CD4-positive, CD25-positive, alpha-beta regulatory T cell (primary cell): ENCODE measurements at regions not wholly inside any gene's neighbourhood (a gene's known extent, or its start where the extent isn't known, plus 50 kb on each side); places are given as distances from the start of the nearest gene placed in this dataset.

ENCODE experiments used
- ATAC-seq, 2 donors: fragments of 150-1000 bp; cut with Tn5 transposase; one replicate each; pipeline ENCODE4 v1.10.0; 2021; ENCODE audit warnings: low read depth in 2 of 2, moderate number of reproducible peaks in 2 of 2, moderate library complexity in 1 of 2
- DNase-seq, 3 donors: peaks; one replicate each; pipeline versions ENCODE4 v3.0.0 to v3.0.0-alpha.2; 2012 to 2022; ENCODE audit warnings: mixed read lengths in 1 of 3
- H3K27ac ChIP-seq: one replicate; pipeline ENCODE4 v1.7.0; 2013; ENCODE audit warnings: mild to moderate bottlenecking, low read length; ENCODE audit not compliant: insufficient read depth, poor library complexity, severe bottlenecking
- H3K27me3 ChIP-seq: one replicate; pipeline ENCODE4 v1.7.0; 2013; ENCODE audit warnings: low read length; ENCODE audit not compliant: control insufficient read depth, insufficient read depth
- H3K36me3 ChIP-seq: one replicate; pipeline ENCODE4 v1.7.0; 2013; ENCODE audit warnings: mild to moderate bottlenecking, low read length, moderate library complexity; ENCODE audit not compliant: control insufficient read depth, insufficient read depth
- H3K4me1 ChIP-seq: 2 replicates; pipeline ENCODE4 v1.7.0; 2013; ENCODE audit warnings: mild to moderate bottlenecking, low read length; ENCODE audit not compliant: insufficient read depth, control insufficient read depth, poor library complexity, severe bottlenecking
- H3K4me3 ChIP-seq: one replicate; pipeline ENCODE4 v1.7.0; 2013; ENCODE audit warnings: low read depth, mild to moderate bottlenecking, low read length, moderate library complexity
- H3K9me3 ChIP-seq, 2 experiments: 1 replicate in 1 of 2; 2 replicates in 1 of 2; pipeline ENCODE4 v1.7.0; 2013; ENCODE audit warnings: low read length in 2 of 2, mild to moderate bottlenecking in 1 of 2, moderate library complexity in 1 of 2; ENCODE audit not compliant: control insufficient read depth in 2 of 2
- H3K27ac Mint-ChIP-seq, 3 donors: one replicate each; pipeline ENCODE4 v1.8.0; 2020 to 2022; ENCODE audit warnings: mild to moderate bottlenecking in 3 of 3, mixed read lengths in 3 of 3, moderate library complexity in 2 of 3
- H3K27me3 Mint-ChIP-seq: one replicate; pipeline ENCODE4 v1.8.0; 2022; ENCODE audit warnings: mild to moderate bottlenecking, mixed read lengths
- H3K36me3 Mint-ChIP-seq: one replicate; pipeline ENCODE4 v1.8.0; 2020; ENCODE audit warnings: mixed read lengths
- H3K4me1 Mint-ChIP-seq, 4 donors: one replicate each; pipeline ENCODE4 v1.8.0; 2020 to 2022; ENCODE audit warnings: mixed read lengths in 4 of 4, mild to moderate bottlenecking in 1 of 4
- H3K4me3 Mint-ChIP-seq, 4 donors: one replicate each; pipeline ENCODE4 v1.8.0; 2020 to 2022; ENCODE audit warnings: mild to moderate bottlenecking in 4 of 4, mixed read lengths in 4 of 4, moderate library complexity in 3 of 4
- H3K9me3 Mint-ChIP-seq, 7 donors: one replicate each; pipeline ENCODE4 v1.8.0; 2020 to 2022; ENCODE audit warnings: mixed read lengths in 7 of 7, mild to moderate bottlenecking in 3 of 7, moderate library complexity in 2 of 7

DNA sequence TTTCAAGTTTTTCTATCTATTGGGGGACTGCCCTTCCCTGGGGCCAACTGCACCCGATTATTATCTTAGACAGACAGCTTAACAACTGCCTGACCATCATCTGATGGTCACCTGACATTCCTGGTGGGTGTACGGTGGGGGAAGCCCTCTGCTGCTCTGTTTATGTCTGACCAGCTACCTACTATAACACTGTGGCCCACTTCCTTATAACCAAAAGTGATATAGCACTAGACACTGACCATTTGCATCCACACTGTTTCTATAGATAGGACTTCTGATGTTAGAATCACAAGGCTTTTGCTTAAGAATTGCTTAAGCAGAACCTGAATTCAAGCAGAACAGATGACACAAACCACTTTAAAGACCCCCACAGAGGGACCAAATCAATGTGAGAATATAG is 110.5 kb upstream of the RAI14 start:
- no peaks in the 10 kb centered on the region for H3K36me3 Mint-ChIP-seq
- Histone ChIP-seq H3K9me3 (no peaks in the 10 kb centered on the region), H3K4me1 (no peaks in the 10 kb centered on the region), H3K4me3 (no peak overlapping the region), H3K36me3 (no peaks in the 10 kb centered on the region), H3K27ac (no peak overlapping the region), H3K27me3 (no peaks in the 10 kb centered on the region)
- H3K27ac Mint-ChIP-seq = no peak overlapping the region
- H3K4me1 Mint-ChIP-seq = no peaks in the 10 kb centered on the region
- peaks cover 0 to 17% (median 6%) of the 10 kb centered on the region in 7 donors for H3K9me3 Mint-ChIP-seq
- DNase-seq = no peak
- H3K27me3 Mint-ChIP-seq = peaks cover 9% of the 10 kb centered on the region
- ATAC-seq = no peak
- H3K4me3 Mint-ChIP-seq = no peak overlapping the region

DNA sequence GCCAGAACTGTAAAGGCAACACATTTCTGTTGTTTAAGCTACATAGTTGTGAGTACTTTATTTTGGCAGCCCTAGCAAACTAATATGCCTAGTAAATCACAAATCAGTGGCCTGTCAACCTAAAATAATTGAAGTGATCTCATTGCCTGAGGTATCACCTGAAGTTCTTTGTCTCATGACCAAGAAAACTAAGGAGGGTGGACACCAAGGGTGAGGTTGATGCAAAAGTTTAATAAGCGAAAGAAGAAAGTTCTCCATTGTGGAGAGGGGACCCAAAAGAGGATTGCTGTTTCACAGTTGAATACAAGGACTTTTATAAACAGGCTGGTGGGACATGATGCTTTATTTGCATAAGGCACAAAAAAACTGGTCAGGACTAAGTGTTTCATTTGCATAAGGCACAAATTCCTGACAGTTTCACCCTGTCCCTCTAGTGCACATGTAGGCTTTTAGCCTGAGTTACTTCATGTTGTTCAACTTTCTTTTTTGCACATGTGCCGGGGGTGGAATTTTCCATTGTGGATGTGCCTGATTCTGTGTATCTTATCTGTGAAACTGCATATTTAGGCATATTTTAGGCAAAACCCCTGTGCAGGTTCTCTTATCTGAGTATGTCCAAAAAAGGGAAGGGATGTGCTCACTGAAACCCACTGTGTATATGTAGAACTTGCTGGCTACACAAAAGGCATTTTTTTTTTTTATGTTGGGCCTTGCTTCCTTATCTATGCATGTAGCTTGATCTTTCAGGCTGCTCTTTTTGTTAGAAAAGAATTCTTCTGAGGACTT is 108.6 kb upstream of the RAI14 start:
- H3K4me1 Mint-ChIP-seq = no peaks in the 10 kb centered on the region
- no peak overlapping the region for H3K27ac ChIP-seq
- no peak overlapping the region for H3K4me3 ChIP-seq
- no peak for DNase-seq
- H3K36me3 ChIP-seq = no peaks in the 10 kb centered on the region
- H3K9me3 ChIP-seq = no peaks in the 10 kb centered on the region
- ATAC-seq = no peak
- no peaks in the 10 kb centered on the region for H3K27me3 ChIP-seq
- H3K36me3 Mint-ChIP-seq = no peaks in the 10 kb centered on the region
- no peaks in the 10 kb centered on the region for H3K4me1 ChIP-seq
- H3K4me3 Mint-ChIP-seq = no peak overlapping the region
- peaks cover 0 to 17% (median 4%) of the 10 kb centered on the region in 7 donors for H3K9me3 Mint-ChIP-seq
- no peaks in the 10 kb centered on the region for H3K27me3 Mint-ChIP-seq
- H3K27ac Mint-ChIP-seq = no peak overlapping the region

DNA sequence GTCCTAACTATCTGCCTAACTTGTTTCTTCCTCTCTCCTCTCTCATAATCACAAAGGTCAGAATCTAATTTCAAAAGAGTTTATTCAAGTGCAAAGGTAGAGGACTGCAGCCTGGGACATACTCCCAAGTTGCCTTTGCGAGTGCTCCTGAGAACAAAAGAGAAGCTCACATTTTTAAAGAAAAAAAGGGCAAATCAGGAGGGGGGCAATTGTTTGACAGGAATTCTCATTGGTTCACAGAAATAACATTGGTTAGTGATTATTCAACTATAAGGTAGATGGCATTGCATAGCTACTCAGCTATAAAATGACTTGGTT is 108.1 kb upstream of the RAI14 start:
- Mint-ChIP-seq H3K9me3 (peaks cover 0 to 17% (median 4%) of the 10 kb centered on the region in 7 donors), H3K4me3 (no peak overlapping the region), H3K4me1 (no peaks in the 10 kb centered on the region), H3K27me3 (no peaks in the 10 kb centered on the region), H3K36me3 (no peaks in the 10 kb centered on the region), H3K27ac (no peak overlapping the region)
- DNase-seq (no peak), ATAC-seq (no peak)
- Histone ChIP-seq H3K9me3 (no peaks in the 10 kb centered on the region), H3K27ac (no peak overlapping the region), H3K4me3 (no peak overlapping the region), H3K27me3 (no peaks in the 10 kb centered on the region), H3K36me3 (no peaks in the 10 kb centered on the region), H3K4me1 (no peaks in the 10 kb centered on the region)

DNA sequence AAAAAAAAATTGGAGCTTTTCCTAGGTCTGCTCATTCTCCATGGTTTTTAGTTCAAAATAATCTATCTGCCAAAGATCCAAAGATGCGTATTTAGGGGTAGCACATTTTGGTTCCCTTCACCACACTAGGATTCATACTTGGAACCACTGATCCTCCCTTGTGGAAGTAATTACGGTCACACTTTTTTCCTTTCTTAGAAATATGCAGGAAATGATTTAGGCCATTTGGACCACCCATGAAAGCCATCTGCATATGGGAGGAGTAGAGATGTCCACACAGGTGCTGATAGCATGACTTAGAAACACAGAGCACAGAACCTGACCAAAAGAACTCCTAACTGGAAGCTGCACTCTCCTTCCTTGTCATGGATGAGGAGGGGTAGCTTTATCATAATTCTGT is 105.9 kb upstream of the RAI14 start:
- H3K36me3 Mint-ChIP-seq = no peaks in the 10 kb centered on the region
- no peaks in the 10 kb centered on the region for H3K27me3 ChIP-seq
- no peaks in the 10 kb centered on the region for H3K4me1 ChIP-seq
- H3K27ac ChIP-seq = no peak overlapping the region
- H3K36me3 ChIP-seq = no peaks in the 10 kb centered on the region
- no peak overlapping the region for H3K27ac Mint-ChIP-seq
- H3K4me3 ChIP-seq = no peak overlapping the region
- ATAC-seq = no peak
- H3K4me3 Mint-ChIP-seq = no peak overlapping the region
- no peak for DNase-seq
- H3K27me3 Mint-ChIP-seq = no peaks in the 10 kb centered on the region
- H3K9me3 ChIP-seq = no peaks in the 10 kb centered on the region
- peaks cover 0 to 11% (median 4%) of the 10 kb centered on the region in 7 donors for H3K9me3 Mint-ChIP-seq
- no peaks in the 10 kb centered on the region for H3K4me1 Mint-ChIP-seq

- H3K27ac Mint-ChIP-seq = no peak overlapping the region
- no peaks in the 10 kb centered on the region for H3K27me3 Mint-ChIP-seq
- H3K4me3 ChIP-seq = no peak overlapping the region
- H3K4me3 Mint-ChIP-seq = no peak overlapping the region
- H3K27ac ChIP-seq = no peak overlapping the region
- peaks cover 0 to 7% (median 3%) of the 10 kb centered on the region in 7 donors for H3K9me3 Mint-ChIP-seq
- H3K9me3 ChIP-seq = no peaks in the 10 kb centered on the region
- no peaks in the 10 kb centered on the region for H3K27me3 ChIP-seq
- no peaks in the 10 kb centered on the region for H3K36me3 Mint-ChIP-seq
- no peak for DNase-seq
- no peak for ATAC-seq
- H3K4me1 ChIP-seq = no peaks in the 10 kb centered on the region
- H3K36me3 ChIP-seq = no peaks in the 10 kb centered on the region
- no peaks in the 10 kb centered on the region for H3K4me1 Mint-ChIP-seq
Measured at GRCh38 chr5:34550964-34551363, 105.2 kb upstream of the RAI14 start.

DNA sequence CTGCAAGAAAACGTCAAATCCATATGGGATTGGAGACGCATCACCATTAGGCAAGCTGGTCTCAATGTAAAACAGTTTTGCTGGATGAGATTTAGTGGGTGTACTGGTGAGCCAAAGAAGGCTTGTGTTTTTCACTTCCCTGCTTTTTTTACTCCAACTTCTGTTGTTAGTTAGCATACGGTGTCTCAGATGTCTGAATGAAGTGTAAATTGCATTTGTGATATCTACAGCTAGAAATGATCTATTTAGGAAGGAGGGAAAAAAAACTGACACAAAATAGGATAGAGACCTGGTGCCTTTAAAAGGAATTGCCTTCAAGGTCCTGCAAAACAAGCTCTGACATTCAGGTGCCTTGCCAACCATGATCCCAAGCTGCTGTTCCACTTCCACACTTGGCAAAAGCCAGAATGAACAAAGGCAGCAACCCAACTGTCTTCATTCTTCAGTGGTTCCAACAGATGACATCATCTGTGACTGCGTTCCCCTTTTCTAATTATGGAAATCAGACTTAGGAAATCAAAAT is 104.2 kb upstream of the RAI14 start:
- ATAC-seq (no peak), DNase-seq (no peak)
- Histone ChIP-seq H3K9me3 (no peaks in the 10 kb centered on the region), H3K27ac (no peak overlapping the region), H3K4me3 (no peak overlapping the region), H3K27me3 (no peaks in the 10 kb centered on the region), H3K36me3 (no peaks in the 10 kb centered on the region), H3K4me1 (no peaks in the 10 kb centered on the region)
- Mint-ChIP-seq H3K27ac (no peak overlapping the region), H3K27me3 (no peaks in the 10 kb centered on the region), H3K4me1 (no peaks in the 10 kb centered on the region), H3K4me3 (no peak overlapping the region), H3K36me3 (no peaks in the 10 kb centered on the region), H3K9me3 (peaks cover 0 to 3% (median under 1%) of the 10 kb centered on the region in 7 donors)

- no peaks in the 10 kb centered on the region for H3K27me3 Mint-ChIP-seq
- H3K9me3 Mint-ChIP-seq = no peaks in the 10 kb centered on the region
Measured at GRCh38 chr5:34552686-34553085, 103.4 kb upstream of the RAI14 start.

DNA sequence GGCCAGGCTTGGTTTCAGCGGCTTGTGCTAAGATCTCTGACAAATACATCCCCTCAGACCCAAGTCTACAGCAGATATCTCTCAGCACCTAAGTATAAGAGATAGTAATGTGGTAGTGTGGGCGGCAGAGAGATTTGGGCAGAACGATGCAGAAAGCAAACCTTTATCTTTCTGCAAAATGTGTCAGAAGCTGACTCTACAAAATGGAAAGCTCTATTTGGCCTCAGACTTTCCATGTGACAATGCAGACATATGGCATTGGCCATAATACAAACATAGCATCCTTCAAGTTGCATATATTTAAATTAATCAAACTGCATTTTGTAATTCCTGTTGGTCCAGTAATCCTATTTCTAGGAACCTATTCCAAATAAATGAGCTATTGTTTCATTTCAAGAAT is 102.5 kb upstream of the RAI14 start:
- no peaks in the 10 kb centered on the region for H3K36me3 Mint-ChIP-seq

More at GRCh38 chr5:34552686-34553085, 103.4 kb upstream of the RAI14 start:
- DNase-seq = no peak
- no peak overlapping the region for H3K27ac Mint-ChIP-seq
- H3K36me3 Mint-ChIP-seq = no peaks in the 10 kb centered on the region
- ATAC-seq = no peak
- Histone ChIP-seq H3K27ac (no peak overlapping the region), H3K27me3 (no peaks in the 10 kb centered on the region), H3K36me3 (no peaks in the 10 kb centered on the region), H3K4me1 (no peaks in the 10 kb centered on the region), H3K4me3 (no peak overlapping the region), H3K9me3 (no peaks in the 10 kb centered on the region)
- no peaks in the 10 kb centered on the region for H3K4me1 Mint-ChIP-seq
- H3K4me3 Mint-ChIP-seq = no peak overlapping the region

More for the DNA sequence above, 102.5 kb upstream of the RAI14 start:
- Histone ChIP-seq H3K4me1 (no peaks in the 10 kb centered on the region), H3K36me3 (no peaks in the 10 kb centered on the region), H3K27ac (no peak overlapping the region), H3K4me3 (no peak overlapping the region), H3K9me3 (no peaks in the 10 kb centered on the region), H3K27me3 (no peaks in the 10 kb centered on the region)
- DNase-seq (no peak), ATAC-seq (no peak)
- no peak overlapping the region for H3K4me3 Mint-ChIP-seq
- no peak overlapping the region for H3K27ac Mint-ChIP-seq
- H3K4me1 Mint-ChIP-seq = no peaks in the 10 kb centered on the region
- peaks cover 5% of the 10 kb centered on the region for H3K27me3 Mint-ChIP-seq
- H3K9me3 Mint-ChIP-seq = no peaks in the 10 kb centered on the region
